ENCODE measurements at regions not wholly inside any gene's neighbourhood (a gene's known extent, or its start where the extent isn't known, plus 50 kb on each side); places are given as distances from the start of the nearest gene placed in this dataset.

DNA sequence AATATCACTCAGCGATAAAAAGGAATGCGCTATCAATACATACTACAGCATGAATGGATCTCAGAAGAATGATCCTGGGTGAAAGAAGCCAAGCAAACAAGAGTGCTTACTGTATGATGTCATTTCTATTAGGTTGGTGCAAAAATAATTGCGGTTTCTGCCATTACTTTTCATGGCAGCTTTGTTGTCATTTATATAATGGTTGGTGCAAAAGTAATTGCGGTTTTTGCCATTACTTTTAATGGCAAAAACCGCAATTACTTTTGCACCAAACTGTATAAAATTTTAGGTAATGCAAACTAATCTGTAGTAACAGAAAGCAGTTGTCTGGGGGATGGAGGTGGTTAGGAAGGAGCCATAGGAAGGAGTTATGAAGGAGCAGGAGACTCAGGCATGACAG, 318.3 kb upstream of the ZMIZ1 start:
- Mint-ChIP-seq H3K9me3 (ENCODE audit: unreplicated experiment) (peaks cover 11% of the 10 kb centered on the region), H3K36me3 (ENCODE audit: unreplicated experiment) (peaks cover 6% of the 10 kb centered on the region), H3K27me3 (ENCODE audit: unreplicated experiment) (peaks cover 7% of the 10 kb centered on the region), H3K4me3 (ENCODE audit: unreplicated experiment) (no peak overlapping the region), H3K4me1 (ENCODE audit: low read depth, unreplicated experiment) (peaks cover 37% of the 10 kb centered on the region), H3K27ac (ENCODE audit: unreplicated experiment) (no peak overlapping the region)
- DNase-seq, result no peak
- no peak for TF ChIP-seq CTCF (IDR thresholded peaks at IDR 0.05; ENCODE audit: partially characterized antibody, unreplicated experiment)

GRCh38 chr10:78751716-78752115, 317.1 kb upstream of the ZMIZ1 start:
- H3K4me3 Mint-ChIP-seq (ENCODE audit: unreplicated experiment), result no peak overlapping the region
- peaks cover 9% of the 10 kb centered on the region for H3K9me3 Mint-ChIP-seq (ENCODE audit: unreplicated experiment)
- no peak for TF ChIP-seq CTCF (IDR thresholded peaks at IDR 0.05; ENCODE audit: partially characterized antibody, unreplicated experiment)
- peaks cover 30% of the 10 kb centered on the region for H3K4me1 Mint-ChIP-seq (ENCODE audit: low read depth, unreplicated experiment)
- no peak for DNase-seq
- no peak overlapping the region for H3K27ac Mint-ChIP-seq (ENCODE audit: unreplicated experiment)
- peaks cover 5% of the 10 kb centered on the region for H3K27me3 Mint-ChIP-seq (ENCODE audit: unreplicated experiment)
- peaks cover 6% of the 10 kb centered on the region for H3K36me3 Mint-ChIP-seq (ENCODE audit: unreplicated experiment)

GRCh38 chr10:78752221-78752620, 316.5 kb upstream of the ZMIZ1 start:
- DNase-seq, result no peak
- TF ChIP-seq CTCF (IDR thresholded peaks at IDR 0.05; ENCODE audit: partially characterized antibody, unreplicated experiment), result no peak
- peaks cover 7% of the 10 kb centered on the region for H3K9me3 Mint-ChIP-seq (ENCODE audit: unreplicated experiment)
- H3K4me3 Mint-ChIP-seq (ENCODE audit: unreplicated experiment), result no peak overlapping the region
- peaks cover 5% of the 10 kb centered on the region for H3K27me3 Mint-ChIP-seq (ENCODE audit: unreplicated experiment)
- peaks cover 33% of the 10 kb centered on the region for H3K4me1 Mint-ChIP-seq (ENCODE audit: low read depth, unreplicated experiment)
- H3K27ac Mint-ChIP-seq (ENCODE audit: unreplicated experiment), result no peak overlapping the region
- peaks cover 6% of the 10 kb centered on the region for H3K36me3 Mint-ChIP-seq (ENCODE audit: unreplicated experiment)

- TF ChIP-seq CTCF (IDR thresholded peaks at IDR 0.05; ENCODE audit: partially characterized antibody, unreplicated experiment), result no peak
- no peak for DNase-seq
- peaks cover 5% of the 10 kb centered on the region for H3K27me3 Mint-ChIP-seq (ENCODE audit: unreplicated experiment)
- H3K36me3 Mint-ChIP-seq (ENCODE audit: unreplicated experiment), result peaks cover 6% of the 10 kb centered on the region
- no peak overlapping the region for H3K4me3 Mint-ChIP-seq (ENCODE audit: unreplicated experiment)
- H3K27ac Mint-ChIP-seq (ENCODE audit: unreplicated experiment), result no peak overlapping the region
- H3K4me1 Mint-ChIP-seq (ENCODE audit: low read depth, unreplicated experiment), result peaks cover 33% of the 10 kb centered on the region
- peaks cover 7% of the 10 kb centered on the region for H3K9me3 Mint-ChIP-seq (ENCODE audit: unreplicated experiment)
These were observed 316.1 kb upstream of the ZMIZ1 start for GRCh38 chr10:78752708-78753107.

GRCh38 chr10:78754269-78755062, 314.3 kb upstream of the ZMIZ1 start:
- no peak overlapping the region for H3K27ac Mint-ChIP-seq (ENCODE audit: unreplicated experiment)

More at GRCh38 chr10:78754269-78755062, 314.3 kb upstream of the ZMIZ1 start:
- Mint-ChIP-seq H3K36me3 (ENCODE audit: unreplicated experiment) (no peaks in the 10 kb centered on the region), H3K4me1 (ENCODE audit: low read depth, unreplicated experiment) (peaks cover 24% of the 10 kb centered on the region), H3K27me3 (ENCODE audit: unreplicated experiment) (peaks cover 5% of the 10 kb centered on the region), H3K4me3 (ENCODE audit: unreplicated experiment) (peak overlapping the region; percentile 17), H3K9me3 (ENCODE audit: unreplicated experiment) (peaks cover 7% of the 10 kb centered on the region)
- no peak for TF ChIP-seq CTCF (IDR thresholded peaks at IDR 0.05; ENCODE audit: partially characterized antibody, unreplicated experiment)
- DNase-seq, result no peak
